Erythroblast (primary cell): ENCODE measurements at regions not wholly inside any gene's neighbourhood (a gene's known extent, or its start where the extent isn't known, plus 50 kb on each side); places are given as distances from the start of the nearest gene placed in this dataset.

Experiments used
- GATA1 ChIP-seq: IDR thresholded peaks from 2 replicates; pipeline ENCODE4 v1.6.1; 2011; ENCODE audit warnings: low read depth, mild to moderate bottlenecking, control low read depth, low read length, moderate library complexity
- POLR2A ChIP-seq: IDR thresholded peaks from 2 replicates; pipeline ENCODE4 v1.6.1; 2011; ENCODE audit warnings: mild to moderate bottlenecking, low read length

DNA sequence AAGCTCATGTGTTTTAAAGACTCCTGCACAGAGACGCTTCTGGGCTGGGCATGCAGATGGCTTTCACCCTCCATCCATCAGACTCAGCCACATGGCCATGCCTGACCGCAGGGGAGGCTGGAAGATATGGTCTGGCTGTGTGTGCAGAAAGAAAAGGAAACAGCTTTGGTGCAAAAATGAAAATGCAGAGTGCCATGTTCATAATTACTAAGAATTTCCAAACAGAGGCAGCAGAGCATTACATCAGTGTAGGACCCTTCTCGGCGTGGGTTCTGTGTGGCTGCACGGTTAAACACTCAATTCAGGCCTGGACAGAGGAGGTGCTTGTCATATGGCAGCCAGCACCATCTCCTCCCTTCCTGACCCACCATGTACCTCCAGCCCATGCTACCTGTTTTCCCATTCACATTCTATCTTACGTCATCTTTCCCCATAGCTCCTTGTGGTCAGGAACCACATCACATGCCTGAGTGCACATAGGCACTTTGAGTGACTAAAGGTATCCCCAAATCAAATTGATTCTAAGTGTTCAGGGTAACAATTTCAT is 200.3 kb upstream of the ID2 start:
- TF ChIP-seq POLR2A: no peak
- no peak for TF ChIP-seq GATA1
